ENCODE measurements at regions not wholly inside any gene's neighbourhood (a gene's known extent, or its start where the extent isn't known, plus 50 kb on each side); places are given as distances from the start of the nearest gene placed in this dataset.

DNA sequence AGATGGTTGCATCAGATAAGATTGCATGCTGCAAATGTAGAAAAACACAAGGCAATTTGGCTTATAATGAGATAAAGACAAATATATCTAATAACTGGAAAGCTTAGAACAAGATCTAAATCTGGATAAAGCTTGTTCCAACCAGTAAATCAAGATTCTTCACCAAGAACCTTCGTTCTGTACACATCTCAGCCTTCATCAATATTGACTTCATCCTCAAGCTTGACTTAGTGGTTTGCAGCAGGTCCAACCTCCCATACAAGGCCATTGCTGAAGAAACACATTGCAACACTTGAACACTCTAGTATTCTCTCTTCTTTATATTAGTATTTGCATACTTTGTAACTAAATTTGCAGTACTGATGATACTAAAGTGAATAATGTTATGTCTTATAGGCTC lies 407.6 kb downstream of the TLL1 start:
- Histone ChIP-seq H3K9me2 (ENCODE audit: insufficient read depth) (no peaks in the 10 kb centered on the region; the same call in 1 of the 2 replicates), H3K4me3 (replicated peaks in 1 of 2; ENCODE audit: low read depth in 1 of 2, low read length in 2 of 2) (no peak overlapping the region), H3K79me2 (ENCODE audit: insufficient read depth, low read length) (no peaks in the 10 kb centered on the region), H2AFZ (ENCODE audit: low read depth, low read length, poor library complexity, severe bottlenecking) (no peak overlapping the region), H3K27me3 (ENCODE audit: insufficient read depth, low read length) (no peaks in the 10 kb centered on the region), H4K20me1 (ENCODE audit: insufficient read depth) (no peaks in the 10 kb centered on the region), H3K27ac (ENCODE audit: low read depth, low read length) (no peak overlapping the region), H3K9me3 (ENCODE audit: control insufficient read depth in 1 of 2, insufficient read depth in 1 of 2, low read depth in 1 of 2, low read length in 2 of 2) (no peaks in the 10 kb centered on the region), H3K4me1 (ENCODE audit: control insufficient read depth in 1 of 2, insufficient read depth in 2 of 2, low read length in 2 of 2) (no peaks in the 10 kb centered on the region), H3K4me2 (ENCODE audit: low read length) (no peak overlapping the region), H3K9ac (ENCODE audit: low read length) (no peak overlapping the region), H3K36me3 (ENCODE audit: control insufficient read depth in 1 of 2, insufficient read depth in 2 of 2, low read length in 2 of 2) (no peaks in the 10 kb centered on the region)
- TF ChIP-seq TCF7L2 (IDR thresholded peaks at IDR 0.05; ENCODE audit: borderline replicate concordance, extremely low read depth, insufficient read depth, insufficient read length), result no peak
- TF ChIP-seq, protein P1, sequence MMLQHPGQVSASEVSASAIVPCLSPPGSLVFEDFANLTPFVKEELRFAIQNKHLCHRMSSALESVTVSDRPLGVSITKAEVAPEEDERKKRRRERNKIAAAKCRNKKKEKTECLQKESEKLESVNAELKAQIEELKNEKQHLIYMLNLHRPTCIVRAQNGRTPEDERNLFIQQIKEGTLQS (IDR thresholded peaks at IDR 0.05), result no peak
- no peak for TF ChIP-seq SRF (IDR thresholded peaks at IDR 0.05; ENCODE audit: low read depth)
- no peak for TF ChIP-seq CTCF (IDR thresholded peaks at IDR 0.05 in 2 of 3, conservative IDR thresholded peaks at IDR 0.05 in 1 of 3; ENCODE audit: borderline replicate concordance in 1 of 3, insufficient read depth in 1 of 3, low read depth in 2 of 3, low read length in 2 of 3)
- TF ChIP-seq, protein P2, sequence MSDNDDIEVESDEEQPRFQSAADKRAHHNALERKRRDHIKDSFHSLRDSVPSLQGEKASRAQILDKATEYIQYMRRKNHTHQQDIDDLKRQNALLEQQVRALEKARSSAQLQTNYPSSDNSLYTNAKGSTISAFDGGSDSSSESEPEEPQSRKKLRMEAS (IDR thresholded peaks at IDR 0.05), result no peak
- no peak for TF ChIP-seq EZH2 (IDR thresholded peaks at IDR 0.05)
- TF ChIP-seq JUND (IDR thresholded peaks at IDR 0.05), result no peak
- TF ChIP-seq REST (IDR thresholded peaks at IDR 0.05; ENCODE audit: low read depth), result no peak
- TF ChIP-seq EZH2phosphoT487 (IDR thresholded peaks at IDR 0.05; ENCODE audit: borderline replicate concordance), result no peak
- no peak for TF ChIP-seq RAD21 (IDR thresholded peaks at IDR 0.05; ENCODE audit: low read depth)
- no peak for TF ChIP-seq ZFX (IDR thresholded peaks at IDR 0.05)
- TF ChIP-seq ELF1 (IDR thresholded peaks at IDR 0.05; ENCODE audit: borderline replicate concordance, low read depth), result no peak
- no peak for TF ChIP-seq EGR1 (IDR thresholded peaks at IDR 0.05; ENCODE audit: low read depth)
- TF ChIP-seq ZNF274 (IDR thresholded peaks at IDR 0.05; ENCODE audit: low read depth, low read length), result no peak
- ChIA-PET POLR2A (no interaction called here), CTCF (no interaction called here), RAD21 (ENCODE audit: low non-redundant PET in 1 of 2, low total read pairs in 2 of 2, uncharacterized antibody in 2 of 2, unreplicated experiment in 2 of 2) (no interaction called here)
- DNase-seq (ENCODE audit: low read depth, low spot score), result no peak
- BruUV-seq (replicated peaks), result no TSS peak
- intact Hi-C loops (cut with micrococcal nuclease), result no loop called here
- no peak for ATAC-seq

Data from HCT116 (cell line).